ENCODE measurements at regions not wholly inside any gene's neighbourhood (a gene's known extent, or its start where the extent isn't known, plus 50 kb on each side); places are given as distances from the start of the nearest gene placed in this dataset.

- Mint-ChIP-seq H3K9me3 (peaks cover 5% of the 10 kb centered on the region), H3K4me1 (ENCODE audit: low read depth) (no peaks in the 10 kb centered on the region), H3K4me3 (ENCODE audit: low read depth) (no peak overlapping the region), H3K36me3 (ENCODE audit: low read depth) (no peaks in the 10 kb centered on the region), H3K27ac (no peak overlapping the region), H3K27me3 (ENCODE audit: low read depth) (no peaks in the 10 kb centered on the region)
- DNase-seq (ENCODE audit: low spot score): no peak
- intact Hi-C loops (cut with micrococcal nuclease): no loop called here
Measured at GRCh38 chr12:24095245-24095644, 145.8 kb upstream of the SOX5 start.

- no peaks in the 10 kb centered on the region for H3K36me3 Mint-ChIP-seq (ENCODE audit: low read depth)
- H3K27ac Mint-ChIP-seq: no peak overlapping the region
- H3K4me3 Mint-ChIP-seq (ENCODE audit: low read depth): no peak overlapping the region
- intact Hi-C loops (cut with micrococcal nuclease): no loop called here
- H3K27me3 Mint-ChIP-seq (ENCODE audit: low read depth): no peaks in the 10 kb centered on the region
- no peaks in the 10 kb centered on the region for H3K4me1 Mint-ChIP-seq (ENCODE audit: low read depth)
- DNase-seq (ENCODE audit: low spot score): no peak
- peaks cover 1% of the 10 kb centered on the region for H3K9me3 Mint-ChIP-seq
Measured at GRCh38 chr12:24089510-24089890, 140.0 kb upstream of the SOX5 start.

- Mint-ChIP-seq H3K27me3 (ENCODE audit: low read depth) (no peaks in the 10 kb centered on the region), H3K4me1 (ENCODE audit: low read depth) (no peaks in the 10 kb centered on the region), H3K4me3 (ENCODE audit: low read depth) (no peak overlapping the region), H3K27ac (no peak overlapping the region), H3K36me3 (ENCODE audit: low read depth) (no peaks in the 10 kb centered on the region), H3K9me3 (no peaks in the 10 kb centered on the region)
- DNase-seq (ENCODE audit: low spot score): no peak
- intact Hi-C loops (cut with micrococcal nuclease): no loop called here
Measured at GRCh38 chr12:24088751-24089509, 139.5 kb upstream of the SOX5 start.

GRCh38 chr12:24087294-24087693, 137.8 kb upstream of the SOX5 start:
- intact Hi-C loops (cut with micrococcal nuclease): no loop called here
- H3K27me3 Mint-ChIP-seq (ENCODE audit: low read depth): no peaks in the 10 kb centered on the region
- no peak overlapping the region for H3K4me3 Mint-ChIP-seq (ENCODE audit: low read depth)

GRCh38 chr12:24084800-24085199, 135.3 kb upstream of the SOX5 start:
- H3K4me3 Mint-ChIP-seq (ENCODE audit: low read depth): no peak overlapping the region
- no peaks in the 10 kb centered on the region for H3K9me3 Mint-ChIP-seq
- no peaks in the 10 kb centered on the region for H3K27me3 Mint-ChIP-seq (ENCODE audit: low read depth)
- H3K4me1 Mint-ChIP-seq (ENCODE audit: low read depth): no peaks in the 10 kb centered on the region
- H3K27ac Mint-ChIP-seq: no peak overlapping the region
- no peaks in the 10 kb centered on the region for H3K36me3 Mint-ChIP-seq (ENCODE audit: low read depth)
- no peak for DNase-seq (ENCODE audit: low spot score)
- intact Hi-C loops (cut with micrococcal nuclease): no loop called here

More at GRCh38 chr12:24087294-24087693, 137.8 kb upstream of the SOX5 start:
- Mint-ChIP-seq H3K36me3 (ENCODE audit: low read depth) (no peaks in the 10 kb centered on the region), H3K9me3 (no peaks in the 10 kb centered on the region), H3K27ac (no peak overlapping the region), H3K4me1 (ENCODE audit: low read depth) (no peaks in the 10 kb centered on the region)
- no peak for DNase-seq (ENCODE audit: low spot score)

GRCh38 chr12:24083838-24084237, 134.4 kb upstream of the SOX5 start:
- Mint-ChIP-seq H3K4me1 (ENCODE audit: low read depth) (no peaks in the 10 kb centered on the region), H3K36me3 (ENCODE audit: low read depth) (no peaks in the 10 kb centered on the region), H3K27ac (no peak overlapping the region), H3K4me3 (ENCODE audit: low read depth) (no peak overlapping the region), H3K27me3 (ENCODE audit: low read depth) (no peaks in the 10 kb centered on the region), H3K9me3 (no peaks in the 10 kb centered on the region)
- intact Hi-C loops (cut with micrococcal nuclease): no loop called here
- DNase-seq (ENCODE audit: low spot score): no peak

- Mint-ChIP-seq H3K4me1 (ENCODE audit: low read depth) (no peaks in the 10 kb centered on the region), H3K27ac (no peak overlapping the region), H3K36me3 (ENCODE audit: low read depth) (no peaks in the 10 kb centered on the region), H3K4me3 (ENCODE audit: low read depth) (no peak overlapping the region), H3K9me3 (no peaks in the 10 kb centered on the region), H3K27me3 (ENCODE audit: low read depth) (no peaks in the 10 kb centered on the region)
- intact Hi-C loops (cut with micrococcal nuclease): no loop called here
- DNase-seq (ENCODE audit: low spot score): no peak
Measured at GRCh38 chr12:24081606-24082005, 132.1 kb upstream of the SOX5 start.

- intact Hi-C loops (cut with micrococcal nuclease): no loop called here
Measured at GRCh38 chr12:24081092-24081529, 131.6 kb upstream of the SOX5 start.

GRCh38 chr12:24080465-24080864, 131.0 kb upstream of the SOX5 start:
- intact Hi-C loops (cut with micrococcal nuclease): no loop called here
- no peaks in the 10 kb centered on the region for H3K9me3 Mint-ChIP-seq
- H3K27me3 Mint-ChIP-seq (ENCODE audit: low read depth): no peaks in the 10 kb centered on the region
- H3K27ac Mint-ChIP-seq: no peak overlapping the region
- H3K4me3 Mint-ChIP-seq (ENCODE audit: low read depth): no peak overlapping the region
- DNase-seq (ENCODE audit: low spot score): no peak
- H3K36me3 Mint-ChIP-seq (ENCODE audit: low read depth): no peaks in the 10 kb centered on the region
- no peaks in the 10 kb centered on the region for H3K4me1 Mint-ChIP-seq (ENCODE audit: low read depth)

More at GRCh38 chr12:24081092-24081529, 131.6 kb upstream of the SOX5 start:
- Mint-ChIP-seq H3K27ac (no peak overlapping the region), H3K36me3 (ENCODE audit: low read depth) (no peaks in the 10 kb centered on the region), H3K27me3 (ENCODE audit: low read depth) (no peaks in the 10 kb centered on the region), H3K4me3 (ENCODE audit: low read depth) (no peak overlapping the region), H3K4me1 (ENCODE audit: low read depth) (no peaks in the 10 kb centered on the region), H3K9me3 (no peaks in the 10 kb centered on the region)
- DNase-seq (ENCODE audit: low spot score): no peak

- H3K4me3 Mint-ChIP-seq (ENCODE audit: low read depth): no peak overlapping the region
- no peaks in the 10 kb centered on the region for H3K27me3 Mint-ChIP-seq (ENCODE audit: low read depth)
- no peaks in the 10 kb centered on the region for H3K9me3 Mint-ChIP-seq
- no peaks in the 10 kb centered on the region for H3K4me1 Mint-ChIP-seq (ENCODE audit: low read depth)
- intact Hi-C loops (cut with micrococcal nuclease): no loop called here
- no peak for DNase-seq (ENCODE audit: low spot score)
- no peak overlapping the region for H3K27ac Mint-ChIP-seq
- no peaks in the 10 kb centered on the region for H3K36me3 Mint-ChIP-seq (ENCODE audit: low read depth)
Measured at GRCh38 chr12:24079083-24079482, 129.6 kb upstream of the SOX5 start.

GRCh38 chr12:24078318-24078765, 128.9 kb upstream of the SOX5 start:
- no peak for DNase-seq (ENCODE audit: low spot score)
- H3K4me3 Mint-ChIP-seq (ENCODE audit: low read depth): no peak overlapping the region
- no peaks in the 10 kb centered on the region for H3K4me1 Mint-ChIP-seq (ENCODE audit: low read depth)
- no peaks in the 10 kb centered on the region for H3K36me3 Mint-ChIP-seq (ENCODE audit: low read depth)
- H3K27me3 Mint-ChIP-seq (ENCODE audit: low read depth): no peaks in the 10 kb centered on the region
- no peak overlapping the region for H3K27ac Mint-ChIP-seq
- H3K9me3 Mint-ChIP-seq: no peaks in the 10 kb centered on the region
- intact Hi-C loops (cut with micrococcal nuclease): no loop called here

- Mint-ChIP-seq H3K27me3 (ENCODE audit: low read depth) (no peaks in the 10 kb centered on the region), H3K27ac (no peak overlapping the region), H3K36me3 (ENCODE audit: low read depth) (no peaks in the 10 kb centered on the region), H3K4me3 (ENCODE audit: low read depth) (no peak overlapping the region), H3K9me3 (no peaks in the 10 kb centered on the region), H3K4me1 (ENCODE audit: low read depth) (no peaks in the 10 kb centered on the region)
- no peak for DNase-seq (ENCODE audit: low spot score)
- intact Hi-C loops (cut with micrococcal nuclease): no loop called here
Measured at GRCh38 chr12:24077161-24077560, 127.7 kb upstream of the SOX5 start.

- intact Hi-C loops (cut with micrococcal nuclease): no loop called here
- Mint-ChIP-seq H3K4me1 (ENCODE audit: low read depth) (no peaks in the 10 kb centered on the region), H3K27me3 (ENCODE audit: low read depth) (no peaks in the 10 kb centered on the region)
Measured at GRCh38 chr12:24075650-24076049, 126.2 kb upstream of the SOX5 start.

More at GRCh38 chr12:24075650-24076049, 126.2 kb upstream of the SOX5 start:
- no peak overlapping the region for H3K27ac Mint-ChIP-seq
- H3K36me3 Mint-ChIP-seq (ENCODE audit: low read depth): no peaks in the 10 kb centered on the region
- no peaks in the 10 kb centered on the region for H3K9me3 Mint-ChIP-seq
- DNase-seq (ENCODE audit: low spot score): no peak
- no peak overlapping the region for H3K4me3 Mint-ChIP-seq (ENCODE audit: low read depth)

All from activated T-helper 2 cell treated with anti-CD3 and anti-CD28 coated beads, Interferon-gamma antibody, Interleukin-2, Interleukin-4, amounts not matched to agents 10 μg/mL and 5 μg/mL and 100 μg/mL, durations not matched to agents 14 hours and 24 hours and 36 hours (primary cell).